A549 (cell line): ENCODE measurements at regions not wholly inside any gene's neighbourhood (a gene's known extent, or its start where the extent isn't known, plus 50 kb on each side); places are given as distances from the start of the nearest gene placed in this dataset.

Experiments
- ATAC-seq, 2 experiments: fragments of 200-7000 bp in 1 of 2; fragments of >200 bp in 1 of 2; cut with Nextera tagmentation in 1 of 2; cut with Tn5 transposase in 1 of 2; 3 replicates each; pipeline versions ENCODE4 v1.8.0 to v1.9.1; 2018 to 2020; ENCODE audit warnings: mild to moderate bottlenecking in 1 of 2, moderate library complexity in 1 of 2
- CTCF ChIA-PET: fragments of 300-600 bp; sonication (Branson Sonifier 250); formaldehyde crosslinking; extraction: SDS; loops from one replicate; lab custom pipeline; 2021; ENCODE audit warnings: antibody characterized with exemption, inconsistent platforms; lab: Yijun Ruan, JAX
- POLR2A ChIA-PET: fragments of 350-600 bp; formaldehyde crosslinking; extraction: SDS; loops from one replicate; lab custom pipeline; 2021; ENCODE audit warnings: antibody characterized with exemption, inconsistent platforms; lab: Yijun Ruan, JAX
- DNase-seq, 2 experiments: peaks; one replicate each; pipeline versions ENCODE4 v3.0.0 to v3.0.0-alpha.2; 2011 to 2016; ENCODE audit warnings: low read depth in 1 of 2, low spot score in 1 of 2
- FAIRE-seq: peaks from 2 replicates; lab custom pipeline; 2011; peaks lifted over from hg19 to GRCh38; lab: Jason Lieb, UNC
- H3K27ac ChIP-seq, 2 experiments: fragments of >200 bp; sonication (Bioruptor Twin); formaldehyde crosslinking; 3 replicates each; pipeline ENCODE4 v1.5.1; 2016 to 2017
- H3K4me1 ChIP-seq: fragments of >200 bp; sonication (Bioruptor Twin); formaldehyde crosslinking; 3 replicates; pipeline ENCODE4 v1.6.1; 2016
- H3K4me2 ChIP-seq: fragments of >200 bp; sonication (Bioruptor Twin); formaldehyde crosslinking; 3 replicates; pipeline ENCODE4 v1.6.1; 2016
- H3K4me3 ChIP-seq: fragments of >200 bp; sonication (Bioruptor Twin); formaldehyde crosslinking; 3 replicates; pipeline ENCODE4 v1.5.1; 2016
- H3K9me3 ChIP-seq: fragments of >200 bp; sonication (Bioruptor Twin); formaldehyde crosslinking; 3 replicates; pipeline ENCODE4 v1.6.1; 2016
- CBX8 ChIP-seq: fragments of 200-600 bp; sonication (generic); IDR thresholded peaks from 2 replicates; pipeline ENCODE4 v1.6.1; 2016
- E2F6 ChIP-seq: IDR thresholded peaks from 2 replicates; pipeline ENCODE4 v1.6.1; 2012; ENCODE audit warnings: low read depth, borderline replicate concordance
- FOSL2 ChIP-seq, 2 experiments: fragments of 450-650 bp in 1 of 2; fragments of >200 bp in 1 of 2; sonication (Bioruptor Twin) in 1 of 2; formaldehyde crosslinking; IDR thresholded peaks; 2 replicates each; pipeline versions ENCODE4 v1.5.0 to v1.6.1; 2016 to 2020; ENCODE audit warnings: mild to moderate bottlenecking in 1 of 2, moderate library complexity in 1 of 2
- GATA3 ChIP-seq: IDR thresholded peaks from 2 replicates; pipeline ENCODE4 v1.6.1; 2012; ENCODE audit warnings: borderline replicate concordance
- HEYL ChIP-seq: fragments of 250-450 bp; sonication (Bioruptor Pico); IDR thresholded peaks from 2 replicates; pipeline ENCODE4 v1.8.0; 2021; ENCODE audit warnings: mild to moderate bottlenecking, moderate library complexity
- HOXB13 ChIP-seq: fragments of 250-450 bp; sonication (Bioruptor Pico); IDR thresholded peaks from 2 replicates; pipeline ENCODE4 v1.5.0; 2020; ENCODE audit warnings: low read depth, mild to moderate bottlenecking, moderate library complexity
- JUN ChIP-seq, 2 experiments: fragments of >200 bp; sonication (Bioruptor Twin); formaldehyde crosslinking; IDR thresholded peaks; 2 replicates in 1 of 2; 3 replicates in 1 of 2; pipeline ENCODE4 v1.6.1; 2016 to 2017
- MAFK ChIP-seq: fragments of 450-650 bp; IDR thresholded peaks from 2 replicates; pipeline ENCODE4 v1.6.1; 2014; ENCODE audit not compliant: partially characterized antibody
- NFE2L2 ChIP-seq: fragments of 150-350 bp; conservative IDR thresholded peaks from 2 replicates; pipeline ENCODE4 v1.6.1; 2014; ENCODE audit warnings: low read length
- NPAS2 ChIP-seq: fragments of 250-450 bp; sonication (Bioruptor Pico); IDR thresholded peaks from 2 replicates; pipeline ENCODE4 v1.8.0; 2022; ENCODE audit warnings: mild to moderate bottlenecking, moderate library complexity, borderline replicate concordance
- SMC3 ChIP-seq: fragments of >200 bp; sonication (Bioruptor Twin); formaldehyde crosslinking; IDR thresholded peaks from 3 replicates; pipeline ENCODE4 v1.6.1; 2018; ENCODE audit warnings: inconsistent platforms
- SREBF2 ChIP-seq: fragments of 450-650 bp; IDR thresholded peaks from 2 replicates; pipeline ENCODE4 v1.6.1; 2014; ENCODE audit warnings: mild to moderate bottlenecking, moderate library complexity
- ZNF302 ChIP-seq: fragments of 250-450 bp; sonication (Bioruptor Pico); IDR thresholded peaks from 2 replicates; pipeline ENCODE4 v1.9.0; 2021; ENCODE audit warnings: inconsistent platforms, mild to moderate bottlenecking, moderate library complexity
- whole genome bisulfite sequencing: methylation state at CpG from one replicate; pipeline ENCODE4 v1.1.6; 2017; ENCODE audit errors: missing lambda C conversion rate; 5-methylcytosine and 5-hydroxymethylcytosine counted together
- TF ChIP-seq, protein P1 (sequence below): IDR thresholded peaks from 2 replicates; pipeline ENCODE4 v1.6.1; 2012
- TF ChIP-seq, protein P2 (sequence below): fragments of 200-600 bp; sonication (generic); IDR thresholded peaks from 2 replicates; pipeline ENCODE4 v1.6.1; 2016; ENCODE audit warnings: antibody characterized with exemption, mild to moderate bottlenecking, moderate library complexity
- TF ChIP-seq, protein P3 (sequence below): IDR thresholded peaks from 2 replicates; pipeline ENCODE4 v1.6.1; 2012

DNA sequence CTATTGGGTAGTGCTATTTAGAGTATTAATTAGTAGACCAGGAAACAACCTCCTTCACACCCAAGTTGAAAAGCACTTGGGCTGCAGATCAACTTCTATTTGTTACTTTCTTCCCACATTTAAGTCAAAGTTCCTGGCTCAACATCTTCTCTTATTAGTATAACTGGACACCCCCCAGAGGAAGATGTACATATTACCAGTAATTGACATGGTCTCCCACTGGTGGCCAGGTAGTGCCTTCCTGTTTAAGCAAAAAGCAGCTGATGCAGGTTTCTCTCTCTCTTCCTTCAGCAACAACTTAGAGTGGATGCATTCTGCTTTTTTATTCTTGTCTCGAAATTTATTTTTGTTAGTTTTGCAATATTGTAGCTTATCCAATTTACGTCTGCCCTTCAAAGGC, 438.1 kb downstream of the GBA3 start (continued):
- TF ChIP-seq HOXB13 (CRISPR knock-in tag) (no peak), FOSL2 (IDR thresholded peaks at IDR 0.05) (no peak), FOSL2 (CRISPR knock-in tag; IDR thresholded peaks at IDR 0.05) (no peak), GATA3 (no peak)

- Histone ChIP-seq H3K4me3 (no peak overlapping the region), H3K4me1 (no peaks in the 10 kb centered on the region), H3K9me3 (no peaks in the 10 kb centered on the region), H3K27ac (no peak overlapping the region), H3K4me2 (no peak overlapping the region)
- DNase-seq (no peak), ATAC-seq (no peak), FAIRE-seq (no peak)
- ChIA-PET CTCF (no interaction called here), POLR2A (no interaction called here)
- TF ChIP-seq HOXB13 (CRISPR knock-in tag) (no peak), CBX8 (no peak), FOSL2 (IDR thresholded peaks at IDR 0.05) (no peak), FOSL2 (CRISPR knock-in tag; IDR thresholded peaks at IDR 0.05) (no peak), NFE2L2 (no peak), JUN (IDR thresholded peaks at IDR 0.05) (no peak), SREBF2 (no peak), E2F6 (no peak), HEYL (CRISPR knock-in tag) (no peak), ZNF302 (CRISPR knock-in tag) (no peak), NPAS2 (CRISPR knock-in tag) (no peak), SMC3 (no peak)
- TF ChIP-seq, protein P1, sequence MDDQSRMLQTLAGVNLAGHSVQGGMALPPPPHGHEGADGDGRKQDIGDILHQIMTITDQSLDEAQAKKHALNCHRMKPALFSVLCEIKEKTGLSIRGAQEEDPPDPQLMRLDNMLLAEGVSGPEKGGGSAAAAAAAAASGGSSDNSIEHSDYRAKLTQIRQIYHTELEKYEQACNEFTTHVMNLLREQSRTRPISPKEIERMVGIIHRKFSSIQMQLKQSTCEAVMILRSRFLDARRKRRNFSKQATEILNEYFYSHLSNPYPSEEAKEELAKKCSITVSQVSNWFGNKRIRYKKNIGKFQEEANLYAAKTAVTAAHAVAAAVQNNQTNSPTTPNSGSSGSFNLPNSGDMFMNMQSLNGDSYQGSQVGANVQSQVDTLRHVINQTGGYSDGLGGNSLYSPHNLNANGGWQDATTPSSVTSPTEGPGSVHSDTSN: no peak
- TF ChIP-seq, protein P2, sequence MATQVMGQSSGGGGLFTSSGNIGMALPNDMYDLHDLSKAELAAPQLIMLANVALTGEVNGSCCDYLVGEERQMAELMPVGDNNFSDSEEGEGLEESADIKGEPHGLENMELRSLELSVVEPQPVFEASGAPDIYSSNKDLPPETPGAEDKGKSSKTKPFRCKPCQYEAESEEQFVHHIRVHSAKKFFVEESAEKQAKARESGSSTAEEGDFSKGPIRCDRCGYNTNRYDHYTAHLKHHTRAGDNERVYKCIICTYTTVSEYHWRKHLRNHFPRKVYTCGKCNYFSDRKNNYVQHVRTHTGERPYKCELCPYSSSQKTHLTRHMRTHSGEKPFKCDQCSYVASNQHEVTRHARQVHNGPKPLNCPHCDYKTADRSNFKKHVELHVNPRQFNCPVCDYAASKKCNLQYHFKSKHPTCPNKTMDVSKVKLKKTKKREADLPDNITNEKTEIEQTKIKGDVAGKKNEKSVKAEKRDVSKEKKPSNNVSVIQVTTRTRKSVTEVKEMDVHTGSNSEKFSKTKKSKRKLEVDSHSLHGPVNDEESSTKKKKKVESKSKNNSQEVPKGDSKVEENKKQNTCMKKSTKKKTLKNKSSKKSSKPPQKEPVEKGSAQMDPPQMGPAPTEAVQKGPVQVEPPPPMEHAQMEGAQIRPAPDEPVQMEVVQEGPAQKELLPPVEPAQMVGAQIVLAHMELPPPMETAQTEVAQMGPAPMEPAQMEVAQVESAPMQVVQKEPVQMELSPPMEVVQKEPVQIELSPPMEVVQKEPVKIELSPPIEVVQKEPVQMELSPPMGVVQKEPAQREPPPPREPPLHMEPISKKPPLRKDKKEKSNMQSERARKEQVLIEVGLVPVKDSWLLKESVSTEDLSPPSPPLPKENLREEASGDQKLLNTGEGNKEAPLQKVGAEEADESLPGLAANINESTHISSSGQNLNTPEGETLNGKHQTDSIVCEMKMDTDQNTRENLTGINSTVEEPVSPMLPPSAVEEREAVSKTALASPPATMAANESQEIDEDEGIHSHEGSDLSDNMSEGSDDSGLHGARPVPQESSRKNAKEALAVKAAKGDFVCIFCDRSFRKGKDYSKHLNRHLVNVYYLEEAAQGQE: no peak
- TF ChIP-seq, protein P3, sequence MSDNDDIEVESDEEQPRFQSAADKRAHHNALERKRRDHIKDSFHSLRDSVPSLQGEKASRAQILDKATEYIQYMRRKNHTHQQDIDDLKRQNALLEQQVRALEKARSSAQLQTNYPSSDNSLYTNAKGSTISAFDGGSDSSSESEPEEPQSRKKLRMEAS: no peak
- 75% methylated on average over 6 of the region's 6 CpGs for WGBS
These were observed 432.4 kb downstream of the GBA3 start for GRCh38 chr4:23125118-23125517.

DNA sequence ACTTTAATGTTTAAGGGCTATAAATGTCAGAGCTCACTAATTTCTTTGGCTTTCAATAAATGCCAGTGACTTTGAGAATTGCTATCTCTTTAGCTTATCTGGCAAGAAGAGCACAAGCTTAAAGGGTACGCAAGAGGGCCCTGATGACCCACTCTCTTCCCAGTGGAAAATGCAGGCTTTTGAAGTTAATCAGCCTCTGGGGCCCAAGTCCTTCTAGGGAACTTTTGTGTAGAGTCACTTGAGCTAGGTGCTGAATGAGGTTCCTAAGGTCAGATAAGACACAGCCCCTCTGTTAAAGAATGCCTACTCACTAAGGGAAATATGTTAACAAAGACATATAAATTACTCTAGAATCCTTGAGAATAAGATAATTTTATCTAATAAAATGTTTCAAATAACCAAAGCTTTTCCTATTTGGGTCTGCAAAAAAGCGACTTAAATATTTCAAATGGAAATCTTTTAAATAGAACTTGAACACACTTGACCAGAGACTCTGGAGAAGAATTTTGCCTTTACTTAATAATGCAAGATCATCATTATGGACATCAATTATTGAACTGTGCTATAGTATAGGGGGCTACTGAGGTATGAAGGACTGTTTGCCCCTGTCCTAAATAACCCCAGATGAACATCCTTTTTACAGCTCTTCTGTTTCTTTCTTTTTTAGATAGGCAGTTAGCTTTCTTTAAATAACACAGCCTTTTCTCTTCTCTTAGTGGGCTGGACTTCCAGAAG, 430.1 kb downstream of the GBA3 start:
- H3K27ac ChIP-seq: no peak overlapping the region
- no peak for DNase-seq
- WGBS: 75% methylated on average over 2 of the region's 2 CpGs
- POLR2A ChIA-PET: no interaction called here
- TF ChIP-seq FOSL2 (IDR thresholded peaks at IDR 0.05) (no peak), FOSL2 (CRISPR knock-in tag; IDR thresholded peaks at IDR 0.05) (no peak), MAFK (peak; percentile 42)
- no peaks in the 10 kb centered on the region for H3K9me3 ChIP-seq
- H3K4me3 ChIP-seq: no peak overlapping the region
- H3K4me1 ChIP-seq: no peaks in the 10 kb centered on the region
- ATAC-seq: no peak
- H3K4me2 ChIP-seq: no peak overlapping the region
- CTCF ChIA-PET: no interaction called here
- no peak for FAIRE-seq
